Calu3 (cell line): ENCODE measurements at regions not wholly inside any gene's neighbourhood (a gene's known extent, or its start where the extent isn't known, plus 50 kb on each side); places are given as distances from the start of the nearest gene placed in this dataset.
"Not testable (repeated sequence)": the region's sequence is repeated elsewhere in the genome, so short reads cannot be mapped to it uniquely, and the experiment has no call there.

Experiments
- BruUV-seq: library from RNA; stranded (reverse); fragments of 400-500 nt; replicated peaks from 2 replicates; lab custom pipeline; 2021; lab: Mats Ljungman, UMichigan
- CTCF ChIA-PET: fragments of 300-600 bp; sonication (Branson Sonifier 250); formaldehyde crosslinking; loops from one replicate; lab custom pipeline; 2022; ENCODE audit warnings: antibody characterized with exemption; lab: Charles Lee
- DNase-seq: peaks from one replicate; pipeline ENCODE4 v3.0.0; 2022
- H3K27ac Mint-ChIP-seq: one replicate; pipeline ENCODE4 v1.8.0; 2022; ENCODE audit warnings: mixed read lengths; ENCODE audit not compliant: unreplicated experiment
- H3K27me3 Mint-ChIP-seq: one replicate; pipeline ENCODE4 v1.8.0; 2022; ENCODE audit warnings: mixed read lengths; ENCODE audit not compliant: unreplicated experiment
- H3K36me3 Mint-ChIP-seq: one replicate; pipeline ENCODE4 v1.8.0; 2022; ENCODE audit warnings: mild to moderate bottlenecking, moderate library complexity, mixed read lengths; ENCODE audit not compliant: insufficient read depth, unreplicated experiment
- H3K4me1 Mint-ChIP-seq: one replicate; pipeline ENCODE4 v1.8.0; 2022; ENCODE audit warnings: mild to moderate bottlenecking, low read depth, mixed read lengths; ENCODE audit not compliant: unreplicated experiment
- H3K4me3 Mint-ChIP-seq: one replicate; pipeline ENCODE4 v1.8.0; 2022; ENCODE audit warnings: mild to moderate bottlenecking, low read depth, moderate library complexity, mixed read lengths; ENCODE audit not compliant: unreplicated experiment
- H3K9me3 Mint-ChIP-seq: one replicate; pipeline ENCODE4 v1.8.0; 2022; ENCODE audit warnings: low read depth, mixed read lengths; ENCODE audit not compliant: unreplicated experiment
- intact Hi-C: fragments of 100-400 bp; cut with micrococcal nuclease; formaldehyde crosslinking; loops from one replicate; pipeline ENCODE4 v1.10.0; 2022; ENCODE audit not compliant: unreplicated experiment
- TF ChIP-seq, protein P1 (sequence below): fragments of 200-600 bp; IDR thresholded peaks from one replicate; pipeline ENCODE4 v1.8.0; 2022; ENCODE audit warnings: antibody characterized with exemption; ENCODE audit not compliant: unreplicated experiment

DNA sequence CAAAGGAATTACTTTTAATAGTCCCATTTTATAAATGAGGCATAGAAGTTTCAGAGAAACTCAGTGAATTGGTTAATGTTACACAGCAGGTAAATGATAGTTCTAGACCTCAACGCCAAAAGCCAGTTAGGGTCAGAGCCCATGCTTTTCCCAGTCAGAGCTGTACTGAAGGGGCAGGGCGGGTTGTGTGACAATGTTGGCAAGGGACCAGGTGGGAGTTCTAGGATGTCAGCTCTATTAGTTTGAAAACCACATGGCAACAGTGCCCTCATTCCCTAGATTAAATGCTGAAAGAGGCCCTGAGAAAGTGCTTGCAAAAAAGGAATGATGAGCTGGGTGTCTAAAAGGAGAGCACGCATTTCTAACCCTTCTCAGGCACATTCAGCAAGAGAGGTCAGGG lies 65.4 kb upstream of the EPHB1 start:
- Mint-ChIP-seq H3K27me3 (peaks cover 52% of the 10 kb centered on the region), H3K36me3 (no peaks in the 10 kb centered on the region), H3K4me3 (no peak overlapping the region), H3K9me3 (no peaks in the 10 kb centered on the region), H3K27ac (no peak overlapping the region), H3K4me1 (no peaks in the 10 kb centered on the region)
- DNase-seq: no peak
- intact Hi-C loops: no loop called here
- no TSS peak for BruUV-seq
- CTCF ChIA-PET: no interaction called here
- TF ChIP-seq, protein P1, sequence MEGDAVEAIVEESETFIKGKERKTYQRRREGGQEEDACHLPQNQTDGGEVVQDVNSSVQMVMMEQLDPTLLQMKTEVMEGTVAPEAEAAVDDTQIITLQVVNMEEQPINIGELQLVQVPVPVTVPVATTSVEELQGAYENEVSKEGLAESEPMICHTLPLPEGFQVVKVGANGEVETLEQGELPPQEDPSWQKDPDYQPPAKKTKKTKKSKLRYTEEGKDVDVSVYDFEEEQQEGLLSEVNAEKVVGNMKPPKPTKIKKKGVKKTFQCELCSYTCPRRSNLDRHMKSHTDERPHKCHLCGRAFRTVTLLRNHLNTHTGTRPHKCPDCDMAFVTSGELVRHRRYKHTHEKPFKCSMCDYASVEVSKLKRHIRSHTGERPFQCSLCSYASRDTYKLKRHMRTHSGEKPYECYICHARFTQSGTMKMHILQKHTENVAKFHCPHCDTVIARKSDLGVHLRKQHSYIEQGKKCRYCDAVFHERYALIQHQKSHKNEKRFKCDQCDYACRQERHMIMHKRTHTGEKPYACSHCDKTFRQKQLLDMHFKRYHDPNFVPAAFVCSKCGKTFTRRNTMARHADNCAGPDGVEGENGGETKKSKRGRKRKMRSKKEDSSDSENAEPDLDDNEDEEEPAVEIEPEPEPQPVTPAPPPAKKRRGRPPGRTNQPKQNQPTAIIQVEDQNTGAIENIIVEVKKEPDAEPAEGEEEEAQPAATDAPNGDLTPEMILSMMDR: no peak

DNA sequence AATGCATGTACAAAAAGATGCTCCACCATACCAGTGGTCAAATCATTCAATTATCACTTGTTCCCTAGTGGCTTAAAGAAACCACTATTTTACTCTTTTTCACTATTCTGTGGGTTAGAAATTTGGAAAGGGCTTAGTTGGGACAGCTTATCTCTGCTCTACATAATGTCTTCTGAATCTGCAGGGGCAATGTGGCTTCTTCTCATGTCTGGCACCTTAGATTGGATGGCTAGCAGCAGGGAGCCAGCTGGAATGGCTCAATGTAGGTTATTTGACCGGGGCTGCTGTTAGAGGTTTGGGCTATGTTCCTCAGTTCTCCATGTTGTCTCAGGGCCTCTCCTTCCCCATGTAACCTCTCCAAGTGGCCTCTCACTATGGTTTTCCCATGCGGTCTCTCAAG lies 57.5 kb upstream of the EPHB1 start:
- no peak for DNase-seq
- intact Hi-C loops: no loop called here
- H3K27ac Mint-ChIP-seq: no peak overlapping the region
- H3K27me3 Mint-ChIP-seq: peaks cover 57% of the 10 kb centered on the region
- TF ChIP-seq, protein P1: no peak
- no peaks in the 10 kb centered on the region for H3K4me1 Mint-ChIP-seq
- no TSS peak for BruUV-seq
- CTCF ChIA-PET: no interaction called here
- H3K36me3 Mint-ChIP-seq: no peaks in the 10 kb centered on the region
- H3K9me3 Mint-ChIP-seq: no peaks in the 10 kb centered on the region
- no peak overlapping the region for H3K4me3 Mint-ChIP-seq

DNA sequence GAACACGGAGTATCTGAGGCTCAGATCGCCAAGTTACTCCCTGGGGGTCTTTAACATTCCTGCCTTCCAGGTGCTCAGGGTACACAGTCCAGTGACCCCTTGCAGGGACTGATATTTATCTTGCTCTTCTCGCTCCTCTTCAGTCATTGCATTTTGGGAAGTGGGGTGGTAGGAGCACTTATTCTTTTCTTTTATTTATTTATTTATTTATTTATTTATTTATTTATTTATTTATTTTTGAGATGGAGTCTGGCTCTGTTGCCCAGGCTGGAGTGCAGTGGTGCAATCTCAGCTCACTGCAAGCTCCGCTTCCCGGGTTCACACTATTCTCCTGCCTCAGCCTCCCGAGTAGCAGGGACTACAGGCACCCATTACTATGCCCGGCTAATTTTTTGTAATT lies 55.0 kb upstream of the EPHB1 start:
- H3K4me3 Mint-ChIP-seq, H3K27ac Mint-ChIP-seq, H3K36me3 Mint-ChIP-seq, H3K9me3 Mint-ChIP-seq, H3K4me1 Mint-ChIP-seq, BruUV-seq, intact Hi-C loops, DNase-seq: not testable (repeated sequence)
- CTCF ChIA-PET: interaction anchor here (0.7 to 0.9 kb wide), 2 partner anchors 10 to 711 kb away, joined by 3 read pairs; no protein-coding TSS in a partner anchor
- peaks cover 62% of the 10 kb centered on the region for H3K27me3 Mint-ChIP-seq

DNA sequence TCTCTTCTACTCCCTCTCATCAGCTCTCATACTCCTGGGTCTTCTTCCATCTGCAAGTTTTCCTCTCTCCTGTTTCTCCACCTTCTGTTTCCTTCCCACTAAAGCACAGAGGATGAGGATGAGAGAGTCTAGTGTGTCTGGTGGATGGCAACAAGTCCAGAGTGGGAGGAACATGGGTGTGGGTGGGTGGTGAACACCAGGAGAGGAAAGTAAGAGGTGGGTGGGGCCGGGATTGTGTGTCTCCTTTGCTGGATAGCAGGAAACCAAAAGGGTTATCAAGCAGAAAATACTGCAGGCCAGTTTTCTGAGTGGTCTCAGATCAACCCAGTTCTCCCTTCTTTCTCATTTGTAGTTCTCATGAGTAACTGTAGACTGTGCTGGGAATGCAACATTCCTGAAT lies 52.9 kb upstream of the EPHB1 start:
- DNase-seq: no peak
- H3K4me3 Mint-ChIP-seq: no peak overlapping the region
- BruUV-seq: no TSS peak
- H3K27ac Mint-ChIP-seq: no peak overlapping the region
- peaks cover 55% of the 10 kb centered on the region for H3K27me3 Mint-ChIP-seq
- no peaks in the 10 kb centered on the region for H3K36me3 Mint-ChIP-seq
- no peaks in the 10 kb centered on the region for H3K9me3 Mint-ChIP-seq
- TF ChIP-seq, protein P1: no peak
- CTCF ChIA-PET: no interaction called here
- H3K4me1 Mint-ChIP-seq: no peaks in the 10 kb centered on the region
- intact Hi-C loops: no loop called here

DNA sequence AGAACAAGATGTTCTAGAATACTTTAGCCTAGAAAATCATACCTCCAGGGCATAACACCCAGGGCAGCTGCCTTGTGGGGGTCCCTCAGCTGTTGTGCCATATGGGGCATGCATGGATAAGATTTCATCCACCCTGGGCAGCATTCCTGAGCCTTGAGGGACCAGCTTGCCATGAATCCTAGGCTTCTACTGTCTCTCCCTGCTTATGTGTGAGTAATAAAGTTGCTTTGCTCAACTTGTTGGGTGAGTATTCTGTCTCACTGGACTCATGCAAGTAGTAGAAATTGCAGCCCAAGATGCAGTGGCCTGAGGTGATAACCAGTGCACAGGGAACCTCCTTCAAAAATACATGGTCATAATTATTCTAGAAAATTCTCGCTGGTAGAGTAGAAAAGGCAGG lies 52.1 kb upstream of the EPHB1 start:
- no peaks in the 10 kb centered on the region for H3K9me3 Mint-ChIP-seq
- TF ChIP-seq, protein P1: no peak
- intact Hi-C loops: no loop called here
- no peaks in the 10 kb centered on the region for H3K36me3 Mint-ChIP-seq
- H3K4me3 Mint-ChIP-seq: no peak overlapping the region
- CTCF ChIA-PET: interaction anchor here (0.7 to 1.3 kb wide), 2 partner anchors 12 to 108 kb away, joined by 3 read pairs; no protein-coding TSS in a partner anchor
- BruUV-seq: no TSS peak
- no peaks in the 10 kb centered on the region for H3K4me1 Mint-ChIP-seq
- no peak for DNase-seq
- H3K27ac Mint-ChIP-seq: no peak overlapping the region
- peaks cover 56% of the 10 kb centered on the region for H3K27me3 Mint-ChIP-seq
